Stomach (tissue), 8 donors: ENCODE measurements at regions not wholly inside any gene's neighbourhood (a gene's known extent, or its start where the extent isn't known, plus 50 kb on each side); places are given as distances from the start of the nearest gene placed in this dataset.

ENCODE experiments used
- DNase-seq, 2 donors: peaks; one replicate each; pipeline versions ENCODE4 v3.0.0 to v3.0.0-alpha.2; 2013 to 2019
- H3K27ac ChIP-seq, 5 donors: fragments of 200-600 bp in 4 of 5; sonication (generic) in 4 of 5; one replicate each; pipeline ENCODE4 v1.5.1; 2013 to 2019; ENCODE audit warnings: mild to moderate bottlenecking in 1 of 5, moderate library complexity in 1 of 5
- H3K27me3 ChIP-seq, 3 donors: fragments of 200-600 bp; sonication (generic); one replicate each; pipeline ENCODE4 v1.5.1; 2017 to 2019; ENCODE audit warnings: mixed run types in 1 of 3
- H3K36me3 ChIP-seq, 4 donors: fragments of 200-600 bp; sonication (generic); 1 replicate in 3 of 4; 2 replicates in 1 of 4; pipeline ENCODE4 v1.5.1; 2016 to 2019
- H3K4me1 ChIP-seq, 4 donors: fragments of 200-600 bp; sonication (generic); one replicate each; pipeline ENCODE4 v1.5.1; 2016 to 2019
- H3K4me3 ChIP-seq, 4 donors: fragments of 200-600 bp; sonication (generic) in 3 of 4; one replicate each; pipeline ENCODE4 v1.5.1; 2016 to 2019; ENCODE audit warnings: mild to moderate bottlenecking in 1 of 4
- H3K9me3 ChIP-seq, 4 donors: fragments of 200-600 bp; sonication (generic); one replicate each; pipeline ENCODE4 v1.5.1; 2016 to 2019
- EP300 ChIP-seq: sonication (generic); formaldehyde crosslinking; IDR thresholded peaks from one replicate; pipeline ENCODE4 v1.6.1; 2017; ENCODE audit warnings: antibody characterized with exemption
- POLR2A ChIP-seq, 4 donors: fragments of 450-650 bp; IDR thresholded peaks; one replicate each; pipeline ENCODE4 v1.6.1; 2016; ENCODE audit warnings: antibody characterized with exemption in 4 of 4, control low read depth in 2 of 4, mild to moderate bottlenecking in 1 of 4, moderate library complexity in 1 of 4
- POLR2AphosphoS5 ChIP-seq, 3 donors: sonication (generic); formaldehyde crosslinking; IDR thresholded peaks; one replicate each; pipeline ENCODE4 v1.6.1; 2016; ENCODE audit warnings: antibody characterized with exemption in 3 of 3
- WGBS, 5 donors: extraction: QIAGEN DNeasy Blood & Tissue Kit in 3 of 5; methylation state at CpG; one replicate each; pipeline versions ENCODE4 v1.1.5 to v1.1.7; 2013 to 2018; 5-methylcytosine and 5-hydroxymethylcytosine counted together
- intact Hi-C: fragments of 100-400 bp; cut with DNase I; formaldehyde crosslinking; loops from one replicate; pipeline ENCODE4 v1.15.1; 2023; ENCODE audit warnings: low total_unique reads
- TF ChIP-seq, protein P1 (sequence below), 7 experiments: fragments of 450-650 bp in 4 of 7; fragments of 200-600 bp in 3 of 7; sonication (generic) in 3 of 7; IDR thresholded peaks; one replicate each; pipeline ENCODE4 v1.5.1; 2016 to 2019; ENCODE audit warnings: antibody characterized with exemption in 7 of 7, control low read depth in 2 of 7, mild to moderate bottlenecking in 1 of 7
- donor health status: healthy with polysubstance abuse.
- donor health status: Bipolar disorder and iron deficiency.
- donor health status: healthy.

DNA sequence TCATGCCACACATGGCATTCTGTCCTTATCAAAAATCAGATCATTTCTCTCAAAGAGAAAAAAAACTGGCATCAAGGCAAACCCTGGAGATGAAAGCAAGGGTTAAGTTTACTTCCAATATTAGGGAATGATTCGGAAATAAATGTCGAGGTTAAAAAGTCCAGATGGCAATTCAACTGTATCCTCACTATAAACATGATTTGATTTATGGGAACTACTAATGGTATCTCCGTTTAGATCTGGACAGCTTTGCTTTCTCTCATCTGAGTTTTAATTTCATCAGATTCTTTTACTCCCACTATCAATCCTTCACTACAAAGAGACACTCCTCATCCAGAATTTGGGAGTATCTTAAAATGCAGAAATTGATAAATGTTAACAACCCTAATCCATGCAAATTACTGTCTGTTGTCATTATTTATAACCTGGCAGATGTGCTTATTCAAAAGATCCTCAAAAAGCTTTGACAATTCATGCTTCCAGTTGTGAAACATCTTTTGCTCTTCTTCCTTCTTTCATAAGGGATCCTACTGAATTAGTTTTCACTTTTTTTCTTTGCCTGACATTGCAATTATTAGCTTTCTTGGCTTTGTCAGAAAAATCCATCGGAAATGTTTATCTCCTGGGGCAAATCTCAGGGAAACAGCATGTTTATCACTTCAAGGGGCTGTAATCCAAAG, 903.2 kb downstream of the MCTP2 start:
- H3K4me1 ChIP-seq, result peaks cover 0 to 13% (median 4%) of the 10 kb centered on the region in 4 donors
- no peak overlapping the region for H3K4me3 ChIP-seq
- 35 to 68% (median 45%) methylated on average over 4 of the region's 4 CpGs for WGBS, 5 donors
- H3K36me3 ChIP-seq, result no peaks in the 10 kb centered on the region
- no peaks in the 10 kb centered on the region for H3K9me3 ChIP-seq
- DNase-seq, result peak in 1 of 2 donors; percentile 59
- no peaks in the 10 kb centered on the region for H3K27me3 ChIP-seq
- TF ChIP-seq EP300 (no peak), POLR2A (IDR thresholded peaks at IDR 0.05) (no peak), POLR2AphosphoS5 (IDR thresholded peaks at IDR 0.05) (no peak)
- TF ChIP-seq, protein P1, sequence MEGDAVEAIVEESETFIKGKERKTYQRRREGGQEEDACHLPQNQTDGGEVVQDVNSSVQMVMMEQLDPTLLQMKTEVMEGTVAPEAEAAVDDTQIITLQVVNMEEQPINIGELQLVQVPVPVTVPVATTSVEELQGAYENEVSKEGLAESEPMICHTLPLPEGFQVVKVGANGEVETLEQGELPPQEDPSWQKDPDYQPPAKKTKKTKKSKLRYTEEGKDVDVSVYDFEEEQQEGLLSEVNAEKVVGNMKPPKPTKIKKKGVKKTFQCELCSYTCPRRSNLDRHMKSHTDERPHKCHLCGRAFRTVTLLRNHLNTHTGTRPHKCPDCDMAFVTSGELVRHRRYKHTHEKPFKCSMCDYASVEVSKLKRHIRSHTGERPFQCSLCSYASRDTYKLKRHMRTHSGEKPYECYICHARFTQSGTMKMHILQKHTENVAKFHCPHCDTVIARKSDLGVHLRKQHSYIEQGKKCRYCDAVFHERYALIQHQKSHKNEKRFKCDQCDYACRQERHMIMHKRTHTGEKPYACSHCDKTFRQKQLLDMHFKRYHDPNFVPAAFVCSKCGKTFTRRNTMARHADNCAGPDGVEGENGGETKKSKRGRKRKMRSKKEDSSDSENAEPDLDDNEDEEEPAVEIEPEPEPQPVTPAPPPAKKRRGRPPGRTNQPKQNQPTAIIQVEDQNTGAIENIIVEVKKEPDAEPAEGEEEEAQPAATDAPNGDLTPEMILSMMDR (IDR thresholded peaks at IDR 0.05), result no peak
- intact Hi-C loops, result no loop called here
- H3K27ac ChIP-seq, result no peak overlapping the region

DNA sequence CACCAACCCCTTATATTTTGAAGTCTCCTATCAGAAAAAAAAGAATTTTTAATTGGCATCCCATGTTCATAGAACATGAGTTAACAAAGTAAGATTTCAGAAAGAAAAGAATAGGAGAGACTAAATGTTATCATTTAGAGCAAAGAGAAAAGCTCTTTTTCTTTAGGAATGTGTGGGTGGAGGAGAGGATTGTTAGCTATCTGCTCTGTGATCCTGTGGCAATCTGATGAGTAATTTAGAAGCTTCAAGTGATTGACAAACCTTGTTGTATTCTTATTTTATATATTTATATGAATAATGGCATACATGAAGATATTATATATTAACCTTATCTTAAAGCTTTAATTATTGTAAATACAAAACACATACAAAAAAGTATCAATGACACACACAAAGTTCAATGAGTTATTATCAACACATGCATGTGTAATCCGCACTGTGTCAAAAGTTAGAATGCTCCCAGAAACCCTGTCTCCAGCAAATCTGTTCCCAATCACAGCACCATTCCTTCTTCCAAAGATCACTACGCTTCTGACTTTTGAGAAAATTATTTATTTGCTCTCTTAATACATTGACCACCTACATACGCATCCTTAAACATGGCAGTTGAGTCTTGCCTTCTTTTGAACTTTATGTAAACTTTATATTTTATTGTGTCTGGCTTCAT, 907.4 kb downstream of the MCTP2 start:
- TF ChIP-seq EP300, result no peak
- TF ChIP-seq POLR2A (IDR thresholded peaks at IDR 0.05), result no peak
- TF ChIP-seq POLR2AphosphoS5 (IDR thresholded peaks at IDR 0.05), result no peak
- TF ChIP-seq, protein P1 (IDR thresholded peaks at IDR 0.05), result no peak
- Histone ChIP-seq H3K27me3 (no peaks in the 10 kb centered on the region), H3K27ac (no peak overlapping the region), H3K4me3 (no peak overlapping the region), H3K36me3 (no peaks in the 10 kb centered on the region), H3K9me3 (no peaks in the 10 kb centered on the region), H3K4me1 (peaks cover 0 to 4% (median 0%) of the 10 kb centered on the region in 4 donors)
- 90 to 95% (median 93%) methylated on average over 3 of the region's 3 CpGs for WGBS, 5 donors
- intact Hi-C loops, result no loop called here
- DNase-seq, result no peak

DNA sequence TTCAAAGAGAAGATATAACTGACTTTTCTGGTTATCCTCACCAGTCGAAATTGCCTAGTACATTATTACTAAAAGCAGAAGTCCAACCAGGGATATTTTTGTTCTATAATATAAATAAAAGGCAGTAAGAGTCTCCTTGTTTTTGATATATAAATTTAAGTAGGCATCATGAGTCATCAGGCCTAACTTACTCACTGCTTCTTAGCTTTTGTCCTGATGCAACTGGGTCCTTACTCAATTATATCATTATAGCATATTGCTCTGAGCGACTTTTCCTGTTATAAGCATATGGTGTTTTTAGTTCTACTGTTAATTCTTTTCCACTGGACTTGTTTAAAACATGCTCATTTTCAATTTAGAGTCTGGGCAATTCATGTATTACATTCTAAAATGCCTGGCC, 910.1 kb downstream of the MCTP2 start:
- WGBS, 5 donors, result 70 to 83% (median 79%) methylated on average over 2 of the region's 2 CpGs
- no peak for DNase-seq
- H3K36me3 ChIP-seq, result no peaks in the 10 kb centered on the region
- no peaks in the 10 kb centered on the region for H3K9me3 ChIP-seq
- H3K4me3 ChIP-seq, result no peak overlapping the region
- H3K27ac ChIP-seq, result peak overlapping the region in 1 of 5 donors; percentile 35
- no peaks in the 10 kb centered on the region for H3K27me3 ChIP-seq
- intact Hi-C loops, result no loop called here
- TF ChIP-seq EP300 (no peak), POLR2AphosphoS5 (IDR thresholded peaks at IDR 0.05) (no peak), POLR2A (IDR thresholded peaks at IDR 0.05) (no peak)
- TF ChIP-seq, protein P1 (IDR thresholded peaks at IDR 0.05), result no peak
- H3K4me1 ChIP-seq, result no peaks in the 10 kb centered on the region

DNA sequence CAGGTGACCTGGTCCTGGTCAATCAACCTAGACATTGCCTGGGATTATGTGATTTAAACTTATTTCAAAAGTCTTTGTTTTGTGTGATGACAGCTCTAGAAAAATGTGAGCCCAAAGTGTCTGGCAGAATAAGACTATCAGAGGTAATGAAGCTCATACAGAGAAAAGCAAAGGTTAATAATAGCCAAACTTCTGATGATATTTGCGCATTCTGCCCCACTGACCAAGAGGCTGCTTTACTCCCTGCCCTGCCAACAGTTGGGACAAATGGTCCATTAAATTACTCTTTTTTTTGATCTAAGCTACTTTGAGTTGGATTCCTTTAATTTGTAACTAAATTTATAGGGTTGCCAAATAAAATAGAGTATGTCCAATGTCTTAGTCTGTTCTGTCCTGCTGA, 911.2 kb downstream of the MCTP2 start:
- Histone ChIP-seq H3K4me3 (no peak overlapping the region), H3K4me1 (no peaks in the 10 kb centered on the region), H3K27me3 (no peaks in the 10 kb centered on the region), H3K9me3 (no peaks in the 10 kb centered on the region), H3K27ac (no peak overlapping the region), H3K36me3 (no peaks in the 10 kb centered on the region)
- no peak for TF ChIP-seq POLR2A (IDR thresholded peaks at IDR 0.05)
- TF ChIP-seq, protein P1 (IDR thresholded peaks at IDR 0.05), result no peak
- TF ChIP-seq POLR2AphosphoS5 (IDR thresholded peaks at IDR 0.05), result no peak
- no peak for TF ChIP-seq EP300
- no peak for DNase-seq
- 96 to 100% (median 100%) methylated on average over 1 of the region's 1 CpG for WGBS, 5 donors
- intact Hi-C loops, result no loop called here
